Peyer's patch (tissue), 4 donors: ENCODE measurements at regions not wholly inside any gene's neighbourhood (a gene's known extent, or its start where the extent isn't known, plus 50 kb on each side); places are given as distances from the start of the nearest gene placed in this dataset.

Experiments
- DNase-seq, 3 donors: peaks; one replicate each; pipeline ENCODE4 v3.0.0-alpha.2; 2017 to 2019
- H3K27ac ChIP-seq, 4 donors: fragments of 200-600 bp; sonication (generic); one replicate each; pipeline ENCODE4 v1.5.1; 2016 to 2019
- H3K27me3 ChIP-seq, 2 donors: fragments of 200-600 bp; sonication (generic); one replicate each; pipeline ENCODE4 v1.5.1; 2019
- H3K36me3 ChIP-seq, 3 donors: fragments of 200-600 bp; sonication (generic); one replicate each; pipeline ENCODE4 v1.5.1; 2016 to 2019
- H3K4me1 ChIP-seq, 4 donors: fragments of 200-600 bp; sonication (generic); one replicate each; pipeline ENCODE4 v1.5.1; 2016 to 2019
- H3K4me3 ChIP-seq, 4 donors: fragments of 200-600 bp; sonication (generic); 1 replicate in 3 of 4; 2 replicates in 1 of 4; pipeline ENCODE4 v1.5.1; 2016 to 2019; ENCODE audit warnings: mild to moderate bottlenecking in 1 of 4
- H3K9me3 ChIP-seq, 4 donors: fragments of 200-600 bp; sonication (generic); one replicate each; pipeline ENCODE4 v1.5.1; 2016 to 2019; ENCODE audit warnings: mild to moderate bottlenecking in 1 of 4
- POLR2A ChIP-seq, 2 donors: fragments of 450-650 bp; IDR thresholded peaks; one replicate each; pipeline ENCODE4 v1.5.1; 2017; ENCODE audit warnings: antibody characterized with exemption in 2 of 2, mild to moderate bottlenecking in 2 of 2, moderate library complexity in 2 of 2
- TF ChIP-seq, protein P1 (sequence below), 6 experiments: fragments of 450-650 bp in 4 of 6; fragments of 200-600 bp in 2 of 6; sonication (generic) in 1 of 6; IDR thresholded peaks; one replicate each; pipeline ENCODE4 v1.5.1; 2017 to 2019; ENCODE audit warnings: antibody characterized with exemption in 6 of 6, mild to moderate bottlenecking in 3 of 6, moderate library complexity in 1 of 6

DNA sequence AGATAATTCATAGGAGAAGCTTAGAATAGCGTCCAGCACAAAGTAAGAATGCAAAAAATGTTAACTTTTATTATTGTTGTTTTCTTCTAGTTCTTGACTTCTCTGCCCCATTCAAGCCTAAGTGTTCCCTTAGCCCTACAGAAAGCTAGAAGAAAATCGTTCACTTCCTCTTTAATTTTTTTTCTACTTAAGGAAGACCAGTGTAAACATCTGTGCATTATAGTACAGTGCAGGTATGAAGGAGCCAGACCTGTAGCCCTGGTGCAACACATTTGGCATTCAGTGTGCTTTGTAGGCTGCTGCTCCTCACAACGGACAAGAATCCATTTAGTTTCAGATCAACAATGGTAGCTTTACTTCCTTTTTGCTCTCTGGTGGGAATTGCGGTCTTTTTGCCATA is 127.8 kb upstream of the SLC7A14 start:
- Histone ChIP-seq H3K27me3 (no peaks in the 10 kb centered on the region), H3K4me1 (no peaks in the 10 kb centered on the region), H3K27ac (no peak overlapping the region), H3K4me3 (no peak overlapping the region), H3K36me3 (no peaks in the 10 kb centered on the region), H3K9me3 (peaks cover 0 to 6% (median 0%) of the 10 kb centered on the region in 4 donors)
- no peak for DNase-seq
- TF ChIP-seq POLR2A (IDR thresholded peaks at IDR 0.05), result no peak
- TF ChIP-seq, protein P1, sequence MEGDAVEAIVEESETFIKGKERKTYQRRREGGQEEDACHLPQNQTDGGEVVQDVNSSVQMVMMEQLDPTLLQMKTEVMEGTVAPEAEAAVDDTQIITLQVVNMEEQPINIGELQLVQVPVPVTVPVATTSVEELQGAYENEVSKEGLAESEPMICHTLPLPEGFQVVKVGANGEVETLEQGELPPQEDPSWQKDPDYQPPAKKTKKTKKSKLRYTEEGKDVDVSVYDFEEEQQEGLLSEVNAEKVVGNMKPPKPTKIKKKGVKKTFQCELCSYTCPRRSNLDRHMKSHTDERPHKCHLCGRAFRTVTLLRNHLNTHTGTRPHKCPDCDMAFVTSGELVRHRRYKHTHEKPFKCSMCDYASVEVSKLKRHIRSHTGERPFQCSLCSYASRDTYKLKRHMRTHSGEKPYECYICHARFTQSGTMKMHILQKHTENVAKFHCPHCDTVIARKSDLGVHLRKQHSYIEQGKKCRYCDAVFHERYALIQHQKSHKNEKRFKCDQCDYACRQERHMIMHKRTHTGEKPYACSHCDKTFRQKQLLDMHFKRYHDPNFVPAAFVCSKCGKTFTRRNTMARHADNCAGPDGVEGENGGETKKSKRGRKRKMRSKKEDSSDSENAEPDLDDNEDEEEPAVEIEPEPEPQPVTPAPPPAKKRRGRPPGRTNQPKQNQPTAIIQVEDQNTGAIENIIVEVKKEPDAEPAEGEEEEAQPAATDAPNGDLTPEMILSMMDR (IDR thresholded peaks at IDR 0.05), result no peak

DNA sequence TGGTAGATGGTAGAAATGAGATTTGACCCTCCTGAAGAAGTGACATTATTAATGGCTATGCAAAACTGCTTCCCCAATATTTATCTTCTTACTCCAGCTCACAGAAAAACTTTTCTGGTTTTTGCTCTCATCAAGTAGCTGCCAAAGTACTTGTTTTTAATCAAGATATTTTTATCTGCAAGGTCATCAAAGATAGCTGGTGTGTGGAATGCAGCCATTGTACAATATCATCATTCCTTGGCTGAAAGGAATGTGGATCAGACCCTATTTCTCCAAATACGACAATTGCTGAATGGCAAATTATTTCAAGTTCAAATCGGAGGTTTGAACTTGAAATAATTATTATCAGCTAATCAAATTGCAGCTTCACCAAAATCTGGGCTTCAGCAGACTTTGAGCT is 126.9 kb upstream of the SLC7A14 start:
- peaks cover 0 to 5% (median 0%) of the 10 kb centered on the region in 4 donors for H3K9me3 ChIP-seq
- no peak overlapping the region for H3K27ac ChIP-seq
- H3K4me1 ChIP-seq, result no peaks in the 10 kb centered on the region
- no peaks in the 10 kb centered on the region for H3K36me3 ChIP-seq
- DNase-seq, result no peak
- no peaks in the 10 kb centered on the region for H3K27me3 ChIP-seq
- no peak for TF ChIP-seq POLR2A (IDR thresholded peaks at IDR 0.05)
- TF ChIP-seq, protein P1 (IDR thresholded peaks at IDR 0.05), result no peak
- H3K4me3 ChIP-seq, result no peak overlapping the region

DNA sequence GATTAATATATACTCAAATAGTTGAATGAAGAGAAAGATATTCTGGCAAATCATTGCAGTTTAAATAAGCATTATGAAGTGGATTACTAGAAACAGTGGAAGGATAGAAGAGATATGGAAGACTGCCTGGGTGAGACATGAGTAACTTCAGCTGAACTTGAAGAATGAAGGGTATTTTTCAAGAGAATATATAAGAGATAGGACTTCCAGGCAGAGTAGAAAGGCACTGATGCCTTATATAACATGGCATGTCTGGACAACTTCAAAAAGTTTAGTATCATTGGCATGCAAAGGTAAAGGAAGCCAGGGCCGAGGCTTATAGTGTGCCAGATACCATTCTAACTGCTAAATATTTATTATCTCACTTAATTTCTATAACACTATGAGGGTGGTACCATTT is 126.5 kb upstream of the SLC7A14 start:
- H3K27me3 ChIP-seq, result no peaks in the 10 kb centered on the region
- no peak overlapping the region for H3K4me3 ChIP-seq
- H3K36me3 ChIP-seq, result no peaks in the 10 kb centered on the region
- no peak for TF ChIP-seq POLR2A (IDR thresholded peaks at IDR 0.05)
- TF ChIP-seq, protein P1 (IDR thresholded peaks at IDR 0.05), result no peak
- no peaks in the 10 kb centered on the region for H3K4me1 ChIP-seq
- no peak for DNase-seq
- no peak overlapping the region for H3K27ac ChIP-seq
- peaks cover 0 to 5% (median 0%) of the 10 kb centered on the region in 4 donors for H3K9me3 ChIP-seq

DNA sequence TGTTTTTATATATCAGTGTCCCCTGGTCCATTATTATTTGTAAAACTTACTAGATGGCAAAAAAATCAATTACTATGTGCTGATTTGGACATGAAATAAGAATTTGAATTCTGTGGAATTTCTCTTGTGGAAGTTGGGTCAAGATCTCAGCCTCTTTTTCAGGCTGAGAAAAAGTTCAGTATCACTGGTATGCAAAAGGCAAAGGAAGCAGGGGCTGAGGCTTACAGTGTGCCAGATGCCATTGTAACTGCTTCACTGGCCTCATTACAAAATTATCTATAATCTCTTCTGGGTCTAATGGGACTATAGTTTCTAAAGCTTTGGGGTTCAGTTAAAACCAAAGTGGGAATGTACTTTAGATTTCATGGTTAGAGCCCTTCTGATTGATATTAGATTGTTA is 125.9 kb upstream of the SLC7A14 start:
- H3K27me3 ChIP-seq, result no peaks in the 10 kb centered on the region
- H3K27ac ChIP-seq, result no peak overlapping the region
- H3K4me3 ChIP-seq, result no peak overlapping the region
- H3K9me3 ChIP-seq, result peaks cover 0 to 5% (median 0%) of the 10 kb centered on the region in 4 donors
- H3K36me3 ChIP-seq, result no peaks in the 10 kb centered on the region
- no peak for DNase-seq
- H3K4me1 ChIP-seq, result no peaks in the 10 kb centered on the region
- TF ChIP-seq, protein P1 (IDR thresholded peaks at IDR 0.05), result no peak
- no peak for TF ChIP-seq POLR2A (IDR thresholded peaks at IDR 0.05)

DNA sequence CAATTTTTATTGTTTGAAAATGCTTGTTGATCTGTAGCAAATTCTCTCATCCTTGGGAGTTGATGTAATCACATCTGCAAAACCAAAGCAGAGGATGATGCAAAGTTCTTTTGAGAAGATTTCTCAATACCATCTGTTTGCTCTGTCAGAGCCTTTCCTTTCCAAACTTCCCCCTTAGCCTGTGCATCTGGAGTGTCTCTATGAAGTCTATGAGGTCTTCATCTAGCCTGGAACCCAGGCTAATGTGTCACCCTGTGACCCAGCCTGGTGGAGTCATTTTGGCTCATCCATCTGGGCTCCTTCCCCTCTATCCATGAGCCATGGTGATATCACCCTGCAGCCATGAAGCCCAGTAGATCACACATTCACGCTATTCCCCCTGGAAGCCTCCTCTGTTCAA is 123.2 kb upstream of the SLC7A14 start:
- no peaks in the 10 kb centered on the region for H3K27me3 ChIP-seq
- no peaks in the 10 kb centered on the region for H3K36me3 ChIP-seq
- H3K4me3 ChIP-seq, result no peak overlapping the region
- peaks cover 0 to 5% (median 0%) of the 10 kb centered on the region in 4 donors for H3K9me3 ChIP-seq
- no peak overlapping the region for H3K27ac ChIP-seq
- no peaks in the 10 kb centered on the region for H3K4me1 ChIP-seq
- DNase-seq, result no peak
- TF ChIP-seq, protein P1 (IDR thresholded peaks at IDR 0.05), result no peak
- no peak for TF ChIP-seq POLR2A (IDR thresholded peaks at IDR 0.05)

DNA sequence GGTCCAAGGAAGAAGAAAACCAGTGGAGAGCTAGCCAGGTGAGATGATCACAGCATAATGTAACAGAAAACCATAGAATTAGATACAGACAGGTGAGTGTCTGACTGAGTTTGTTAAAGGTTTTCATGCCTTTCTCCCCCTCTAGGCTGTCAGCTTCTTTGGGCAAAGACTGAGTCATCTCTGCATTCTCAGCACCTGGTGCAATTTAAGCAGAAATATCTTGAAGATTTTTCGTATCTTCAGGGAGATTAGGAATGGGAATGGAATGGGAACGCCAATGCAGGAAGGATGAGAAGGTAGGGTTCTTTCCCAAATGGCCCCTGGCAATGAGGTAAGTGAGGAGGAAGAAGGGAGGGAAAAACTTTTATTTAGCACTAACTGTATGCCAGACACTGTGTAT is 122.0 kb upstream of the SLC7A14 start:
- Histone ChIP-seq H3K4me3 (no peak overlapping the region), H3K9me3 (peaks cover 0 to 5% (median 0%) of the 10 kb centered on the region in 4 donors), H3K27ac (no peak overlapping the region), H3K4me1 (no peaks in the 10 kb centered on the region), H3K36me3 (no peaks in the 10 kb centered on the region), H3K27me3 (no peaks in the 10 kb centered on the region)
- TF ChIP-seq POLR2A (IDR thresholded peaks at IDR 0.05), result no peak
- TF ChIP-seq, protein P1 (IDR thresholded peaks at IDR 0.05), result no peak
- no peak for DNase-seq
